GM12864 (cell line): ENCODE measurements at regions not wholly inside any gene's neighbourhood (a gene's known extent, or its start where the extent isn't known, plus 50 kb on each side); places are given as distances from the start of the nearest gene placed in this dataset.

Experiments used
- DNase-seq: peaks from one replicate; pipeline ENCODE4 v3.0.0-alpha.2; 2011; ENCODE audit warnings: low read depth
- H3K4me3 ChIP-seq: 2 replicates; pipeline ENCODE4 v1.5.1; 2011; ENCODE audit warnings: mild to moderate bottlenecking, low read depth, low read length, control low read depth
- CTCF ChIP-seq: IDR thresholded peaks from 2 replicates; pipeline ENCODE4 v1.5.1; 2011; ENCODE audit warnings: low read depth, mild to moderate bottlenecking, moderate library complexity, low read length, control low read depth, inconsistent platforms; ENCODE audit errors: missing control alignments

GRCh38 chr13:105598529-105598928 lies 936.9 kb downstream of the EFNB2 start:
- DNase-seq: no peak
- H3K4me3 ChIP-seq: no peak overlapping the region
- no peak for TF ChIP-seq CTCF

- no peak overlapping the region for H3K4me3 ChIP-seq
- TF ChIP-seq CTCF: no peak
Measured at GRCh38 chr13:105597573-105597972, 937.9 kb downstream of the EFNB2 start.

GRCh38 chr13:105595471-105595870 lies 940.0 kb downstream of the EFNB2 start:
- no peak for TF ChIP-seq CTCF
- DNase-seq: no peak
- H3K4me3 ChIP-seq: no peak overlapping the region

More at GRCh38 chr13:105597573-105597972, 937.9 kb downstream of the EFNB2 start:
- DNase-seq: no peak

GRCh38 chr13:105591277-105591676 lies 944.2 kb downstream of the EFNB2 start:
- no peak overlapping the region for H3K4me3 ChIP-seq

GRCh38 chr13:105587786-105588185 lies 947.7 kb downstream of the EFNB2 start:
- no peak overlapping the region for H3K4me3 ChIP-seq
- TF ChIP-seq CTCF: no peak
- no peak for DNase-seq

More at GRCh38 chr13:105591277-105591676, 944.2 kb downstream of the EFNB2 start:
- DNase-seq: no peak
- no peak for TF ChIP-seq CTCF

GRCh38 chr13:105579821-105580710 lies 955.4 kb downstream of the EFNB2 start:
- TF ChIP-seq CTCF: no peak
- no peak overlapping the region for H3K4me3 ChIP-seq
- no peak for DNase-seq

GRCh38 chr13:105573136-105573535 lies 962.3 kb downstream of the EFNB2 start:
- no peak for DNase-seq
- H3K4me3 ChIP-seq: no peak overlapping the region
- TF ChIP-seq CTCF: no peak
